RWPE1 (cell line): ENCODE measurements at regions not wholly inside any gene's neighbourhood (a gene's known extent, or its start where the extent isn't known, plus 50 kb on each side); places are given as distances from the start of the nearest gene placed in this dataset.
"Not testable (repeated sequence)": the region's sequence is repeated elsewhere in the genome, so short reads cannot be mapped to it uniquely, and the experiment has no call there.

Experiments used
- CTCF ChIA-PET: fragments of 350-600 bp; sonication (Branson Sonifier 250); formaldehyde crosslinking; extraction: SDS; loops from one replicate; lab custom pipeline; 2021; lab: Yijun Ruan, JAX
- POLR2A ChIA-PET: fragments of 400-600 bp; formaldehyde crosslinking; extraction: SDS; loops from one replicate; lab custom pipeline; 2020; ENCODE audit warnings: antibody characterized with exemption; ENCODE audit not compliant: low non-redundant PET; lab: Yijun Ruan, JAX
- DNase-seq: peaks from one replicate; pipeline ENCODE4 v3.0.0; 2012; ENCODE audit warnings: low spot score
- H3K27ac ChIP-seq: fragments of 450-650 bp; 2 replicates; pipeline ENCODE4 v1.5.1; 2017
- CTCF ChIP-seq: fragments of 450-650 bp; conservative IDR thresholded peaks from 2 replicates; pipeline ENCODE4 v1.5.1; 2017; ENCODE audit warnings: low read depth, mild to moderate bottlenecking

- CTCF ChIA-PET = no interaction called here
Observed at GRCh38 chr4:115514675-115515074, 401.3 kb upstream of the NDST4 start.

GRCh38 chr4:115505326-115505725 lies 391.9 kb upstream of the NDST4 start:
- POLR2A ChIA-PET = no interaction called here
- DNase-seq = no peak
- TF ChIP-seq CTCF = no peak
- no peak overlapping the region for H3K27ac ChIP-seq
- CTCF ChIA-PET = interaction anchor here (0.7 kb wide), 1 partner anchor 53 kb away, joined by 3 read pairs; no protein-coding TSS in a partner anchor

More at GRCh38 chr4:115514675-115515074, 401.3 kb upstream of the NDST4 start:
- no peak for DNase-seq
- H3K27ac ChIP-seq = no peak overlapping the region
- no peak for TF ChIP-seq CTCF
- POLR2A ChIA-PET = no interaction called here

- ChIA-PET POLR2A (no interaction called here), CTCF (no interaction called here)
- DNase-seq = no peak
Observed at GRCh38 chr4:115501656-115502055, 388.2 kb upstream of the NDST4 start.

GRCh38 chr4:115493770-115494169 lies 380.4 kb upstream of the NDST4 start:
- CTCF ChIA-PET, DNase-seq, POLR2A ChIA-PET, H3K27ac ChIP-seq: not testable (repeated sequence)

More at GRCh38 chr4:115501656-115502055, 388.2 kb upstream of the NDST4 start:
- H3K27ac ChIP-seq = no peak overlapping the region
- no peak for TF ChIP-seq CTCF

- TF ChIP-seq CTCF = no peak
- ChIA-PET CTCF (no interaction called here), POLR2A (no interaction called here)
Observed at GRCh38 chr4:115491686-115492085, 378.3 kb upstream of the NDST4 start.

GRCh38 chr4:115489279-115489678 lies 375.9 kb upstream of the NDST4 start:
- ChIA-PET POLR2A (no interaction called here), CTCF (interaction anchor here (0.6 kb wide), 1 partner anchor 75 kb away, joined by 4 read pairs; no protein-coding TSS in a partner anchor)
- no peak for TF ChIP-seq CTCF
- no peak for DNase-seq
- H3K27ac ChIP-seq = no peak overlapping the region

More at GRCh38 chr4:115491686-115492085, 378.3 kb upstream of the NDST4 start:
- no peak overlapping the region for H3K27ac ChIP-seq
- DNase-seq = no peak

- CTCF ChIA-PET = no interaction called here
- H3K27ac ChIP-seq = no peak overlapping the region
- POLR2A ChIA-PET = no interaction called here
- no peak for TF ChIP-seq CTCF
- no peak for DNase-seq
Observed at GRCh38 chr4:115485402-115485801, 372.0 kb upstream of the NDST4 start.
